HG03175 (cell line): ENCODE measurements at regions not wholly inside any gene's neighbourhood (a gene's known extent, or its start where the extent isn't known, plus 50 kb on each side); places are given as distances from the start of the nearest gene placed in this dataset.
A peak's percentile ranks its signal among the peaks of the same experiment; 100 is the strongest.

ENCODE experiments used
- ATAC-seq: cut with Tn5 transposase; IDR thresholded peaks from one replicate; pipeline ENCODE4 v1.9.1; 2021; ENCODE audit warnings: mild to moderate bottlenecking, moderate library complexity; ENCODE audit not compliant: unreplicated experiment

DNA sequence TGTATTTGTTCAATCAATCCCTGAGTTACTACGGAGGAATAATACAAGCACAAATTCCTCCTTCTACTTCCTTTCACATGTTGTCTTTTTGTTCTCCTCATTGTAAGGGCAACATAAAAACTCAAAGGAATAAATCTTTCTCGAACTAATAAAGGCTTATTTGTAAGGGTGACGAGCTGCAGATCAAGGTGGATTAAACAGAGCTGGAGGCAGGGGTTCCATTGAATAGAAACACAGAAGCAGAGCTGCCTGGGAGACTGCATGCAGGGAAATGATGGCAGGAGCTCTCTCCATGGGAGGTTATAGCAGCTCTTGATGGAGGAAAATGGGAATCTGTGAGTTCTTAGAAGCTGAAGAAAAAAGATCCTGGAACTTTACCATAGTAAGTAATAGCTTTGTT, 160.2 kb downstream of the CYYR1 start:
- ATAC-seq = no peak

DNA sequence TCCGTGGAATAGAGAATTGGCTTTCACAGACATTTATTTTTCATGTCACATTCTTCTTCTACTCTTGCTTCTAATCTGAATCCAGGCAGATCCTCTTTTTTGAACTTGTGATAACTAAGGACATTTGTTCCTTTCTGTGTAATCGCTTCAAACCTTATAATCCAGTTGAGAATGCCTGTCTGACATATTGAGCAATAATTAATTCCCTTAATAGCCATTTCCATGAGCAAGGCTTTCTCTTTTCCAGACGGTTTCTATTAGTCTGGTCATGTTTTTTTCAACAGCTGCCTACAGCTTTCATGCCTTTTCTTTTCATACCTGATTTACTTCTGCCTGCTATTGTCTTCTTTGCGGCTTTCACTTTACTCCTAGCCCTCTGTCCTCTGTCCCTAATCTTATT, 163.4 kb downstream of the CYYR1 start:
- no peak for ATAC-seq

DNA sequence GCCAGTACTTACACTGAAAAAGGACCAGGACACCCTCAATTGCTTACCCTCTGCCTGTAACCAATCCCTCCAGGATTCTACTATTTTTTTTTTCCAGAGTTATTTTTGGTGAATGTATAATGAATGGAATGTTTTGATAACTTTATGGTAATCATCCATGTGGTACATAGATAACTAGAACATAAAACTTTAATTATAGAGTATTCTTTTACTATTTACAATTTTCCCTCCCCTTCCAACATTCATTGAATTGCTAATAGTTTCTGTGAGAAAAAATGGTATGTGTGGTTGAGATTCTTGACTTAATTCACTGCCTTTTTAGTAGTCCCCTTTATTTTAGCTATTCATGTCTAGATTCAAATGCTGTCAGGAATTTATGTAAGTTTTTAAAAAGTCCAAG, 164.6 kb downstream of the CYYR1 start:
- no peak for ATAC-seq

DNA sequence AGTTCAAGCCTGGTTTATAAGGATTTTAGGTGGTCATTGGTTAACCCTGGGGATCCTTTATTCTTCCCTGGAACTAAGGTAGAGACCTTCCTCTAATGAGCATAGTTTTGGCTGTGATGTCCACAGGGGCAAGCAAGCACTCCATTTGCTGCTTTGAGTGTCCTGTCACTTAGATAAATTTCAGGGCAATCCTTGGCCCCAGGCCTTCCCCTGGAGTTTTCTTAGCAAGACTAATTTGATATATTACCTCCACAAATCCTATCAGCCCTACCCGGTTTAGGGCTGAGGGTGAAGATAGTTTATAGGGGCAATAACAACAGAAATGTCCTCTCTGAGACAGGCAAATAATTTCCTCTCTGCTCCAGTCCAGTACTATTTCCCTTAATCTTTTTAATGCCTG, 166.6 kb downstream of the CYYR1 start:
- no peak for ATAC-seq

DNA sequence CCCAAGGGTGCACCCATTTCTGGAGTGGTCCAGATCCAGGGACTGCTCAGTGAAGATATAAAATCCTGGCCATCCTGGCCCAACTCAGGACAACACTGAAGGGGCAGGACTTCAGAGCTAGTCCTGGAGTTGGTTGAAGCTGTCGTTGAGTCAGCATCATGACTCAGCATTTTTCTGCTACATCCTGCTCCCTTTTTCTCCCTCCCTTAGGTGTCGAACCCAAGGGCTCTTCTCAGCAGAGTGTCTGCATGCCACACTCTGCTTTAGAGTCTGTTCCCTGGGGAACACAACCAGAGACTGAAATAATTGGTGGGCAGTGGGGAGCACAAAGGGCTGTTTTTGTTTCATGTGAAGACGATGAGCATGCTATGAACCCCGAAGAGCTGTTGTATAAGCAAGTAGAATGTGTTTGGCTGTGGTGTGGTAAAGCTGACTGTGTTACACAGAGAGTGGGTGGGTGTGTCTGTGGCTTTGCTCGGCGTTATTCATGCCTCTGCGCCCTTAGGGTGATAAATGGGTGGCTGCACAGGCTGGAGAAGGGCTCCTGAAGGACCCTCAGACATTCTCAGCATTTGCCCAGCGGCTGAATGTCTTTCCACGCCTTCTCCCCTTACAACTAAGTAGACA, 167.2 kb downstream of the CYYR1 start:
- no peak for ATAC-seq

DNA sequence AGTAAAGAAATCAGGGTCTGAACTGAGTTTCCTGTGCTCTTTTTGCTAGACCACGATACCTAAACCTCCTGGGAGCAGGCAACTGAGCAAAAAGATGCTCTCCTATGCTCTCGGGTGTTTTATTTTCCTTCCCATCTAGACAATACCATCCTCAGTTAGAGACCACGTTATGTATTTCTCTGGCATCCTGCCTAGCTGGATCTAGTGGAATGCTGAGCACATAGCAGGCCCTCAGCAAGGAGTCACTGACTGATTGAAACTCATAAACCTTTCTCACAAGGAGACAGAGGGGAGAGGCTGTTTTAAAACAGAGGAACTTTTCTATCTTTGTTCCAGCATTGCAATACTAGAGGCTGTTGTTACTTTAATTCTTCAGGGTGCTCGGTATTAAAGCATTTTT, 168.0 kb downstream of the CYYR1 start:
- no peak for ATAC-seq

DNA sequence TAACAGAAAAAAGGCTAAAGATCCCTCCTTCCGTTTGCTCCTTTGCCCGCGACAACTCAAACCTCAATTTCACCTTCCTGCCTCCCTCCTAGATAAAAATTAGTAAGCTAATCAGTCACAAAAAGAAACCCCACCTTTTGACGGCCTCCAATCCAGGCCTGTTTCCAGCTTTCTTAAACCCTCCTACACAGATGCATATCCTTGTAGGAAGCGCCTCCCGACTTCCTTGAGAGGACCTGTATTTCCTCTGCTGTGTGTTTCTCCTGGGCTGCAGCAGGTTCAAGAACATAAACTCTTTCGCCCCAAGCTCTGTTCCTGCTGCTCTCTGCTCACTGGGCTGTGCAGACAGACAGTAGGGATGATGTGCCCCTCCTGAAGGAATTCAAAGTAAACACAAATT, 168.8 kb downstream of the CYYR1 start:
- ATAC-seq = no peak

DNA sequence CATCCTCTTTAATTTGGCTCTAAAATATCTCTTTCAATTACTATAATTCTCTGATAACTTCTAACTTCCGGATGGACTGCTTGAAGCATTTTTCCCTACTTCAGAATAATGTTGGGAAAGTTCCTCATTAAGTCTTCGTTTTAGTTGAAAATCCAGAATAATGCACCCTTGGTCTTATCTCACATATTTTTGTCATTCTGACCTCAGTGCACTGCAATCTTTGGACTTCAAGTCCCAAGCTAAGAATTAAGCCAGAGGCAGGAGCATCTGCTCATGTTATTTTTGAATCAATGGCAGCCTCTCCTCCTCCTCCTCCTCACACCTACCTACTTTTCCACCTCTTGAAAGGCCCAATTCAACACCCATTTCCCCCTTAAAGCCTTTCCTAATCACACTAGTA, 169.8 kb downstream of the CYYR1 start:
- ATAC-seq = no peak

DNA sequence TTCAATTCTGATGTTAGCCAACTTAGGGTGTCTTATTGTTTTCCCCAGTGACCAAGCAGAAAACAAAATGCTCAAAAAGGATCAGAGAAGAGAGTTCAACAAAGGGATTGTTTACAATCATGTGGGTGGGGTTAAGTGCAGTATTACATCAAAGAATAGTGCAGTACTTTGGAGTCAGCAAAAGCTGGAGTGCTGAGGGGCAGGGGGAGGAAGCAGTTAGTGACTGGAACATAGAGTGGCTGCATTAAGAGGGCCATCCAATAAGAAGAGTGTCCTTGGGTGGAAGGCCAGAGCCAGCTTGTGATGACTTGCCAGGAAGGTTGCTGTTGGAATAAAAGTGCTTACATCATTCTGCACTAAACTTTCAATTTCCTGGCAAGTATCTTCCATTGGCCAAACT, 175.5 kb downstream of the CYYR1 start:
- no peak for ATAC-seq

DNA sequence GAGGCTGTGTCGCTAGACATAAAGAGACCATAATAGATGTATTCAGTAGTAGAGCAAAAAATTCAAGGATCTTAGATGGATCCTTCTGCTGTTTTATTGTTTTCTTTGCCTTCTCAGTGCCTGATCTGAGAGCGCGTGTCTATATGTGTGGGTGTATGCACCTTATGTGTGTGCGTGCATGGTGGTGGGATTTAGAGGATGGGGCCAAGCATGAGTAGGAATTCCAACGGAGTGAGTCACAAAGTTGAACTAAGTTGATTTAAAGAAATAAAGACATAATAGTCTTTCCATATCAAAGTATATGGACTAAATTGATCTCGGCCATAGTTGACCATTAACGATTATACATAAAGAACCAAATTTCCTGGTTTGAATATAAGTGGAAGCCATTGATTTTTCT, 178.7 kb downstream of the CYYR1 start:
- no peak for ATAC-seq

DNA sequence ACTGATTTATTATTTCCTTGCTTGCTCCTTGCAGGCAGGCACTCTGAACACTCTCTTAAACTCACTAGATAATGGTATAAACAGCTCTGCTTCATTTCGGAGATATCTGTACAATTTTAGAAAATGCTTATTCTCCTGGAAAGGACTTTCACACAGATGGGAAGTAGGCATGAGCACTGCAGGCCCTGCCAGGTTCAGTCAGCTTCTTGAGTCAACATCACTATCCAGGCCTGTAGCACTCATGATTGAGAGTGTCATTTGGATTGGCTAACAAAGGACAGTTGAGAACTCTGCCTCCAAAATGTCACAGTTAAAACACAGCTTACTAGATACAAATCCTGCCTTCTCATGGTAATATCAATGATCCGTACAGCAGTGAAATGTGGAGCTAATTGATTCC, 181.9 kb downstream of the CYYR1 start:
- no peak for ATAC-seq

DNA sequence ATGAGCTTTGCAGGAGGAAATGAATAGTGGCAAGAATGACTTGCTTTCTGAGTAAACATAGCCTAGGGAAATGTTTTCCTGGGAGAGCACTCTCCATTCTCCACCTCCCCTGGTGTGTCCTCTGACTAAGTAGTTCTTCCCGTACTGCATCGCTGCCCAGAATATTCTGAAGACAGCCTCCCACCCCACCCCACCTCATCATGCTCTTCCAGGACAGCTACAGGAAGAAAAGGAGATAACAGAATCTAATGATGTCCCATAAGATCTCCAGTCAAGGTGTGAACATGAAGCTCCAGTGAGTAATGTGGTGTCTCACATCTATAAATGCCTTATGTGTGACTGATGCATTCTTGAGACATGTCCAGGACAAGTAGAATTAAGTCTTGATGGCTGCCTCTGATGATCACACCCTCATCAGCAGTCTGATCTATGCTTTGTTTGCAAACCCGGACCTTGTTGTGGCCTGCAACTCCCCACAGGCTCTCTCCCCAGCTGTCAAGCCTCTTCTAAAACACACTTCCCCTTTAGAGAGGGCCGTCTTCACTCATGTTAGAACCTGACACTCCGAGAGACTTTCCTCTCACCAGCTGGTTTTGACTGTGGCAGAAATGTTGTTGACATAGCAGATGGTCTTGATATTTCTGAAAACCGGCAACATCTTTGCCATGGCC, 183.0 kb downstream of the CYYR1 start:
- ATAC-seq = peak; percentile 65

DNA sequence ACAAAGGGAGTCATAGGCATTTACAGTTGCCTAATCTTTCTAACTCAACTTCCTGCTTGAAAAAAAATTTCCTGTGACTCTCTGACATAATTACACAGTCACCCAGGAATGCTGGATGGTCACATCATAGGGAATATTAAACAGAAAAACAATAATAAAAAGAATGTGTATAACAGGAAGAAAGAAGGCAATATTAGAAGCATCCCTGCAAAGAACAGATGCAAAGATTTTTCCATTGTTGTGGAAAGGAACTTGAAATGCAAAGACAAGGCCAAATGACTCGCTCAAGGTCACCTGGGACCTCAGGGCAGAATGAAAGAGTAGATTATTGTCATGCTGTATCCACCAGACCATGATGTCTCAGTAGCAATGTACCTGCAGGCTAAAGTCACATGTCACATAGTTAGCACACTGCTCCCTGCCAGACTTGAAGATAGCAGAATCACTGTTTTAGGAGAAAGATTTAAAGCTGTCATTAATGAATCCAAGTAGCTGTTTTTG, 184.3 kb downstream of the CYYR1 start:
- no peak for ATAC-seq

DNA sequence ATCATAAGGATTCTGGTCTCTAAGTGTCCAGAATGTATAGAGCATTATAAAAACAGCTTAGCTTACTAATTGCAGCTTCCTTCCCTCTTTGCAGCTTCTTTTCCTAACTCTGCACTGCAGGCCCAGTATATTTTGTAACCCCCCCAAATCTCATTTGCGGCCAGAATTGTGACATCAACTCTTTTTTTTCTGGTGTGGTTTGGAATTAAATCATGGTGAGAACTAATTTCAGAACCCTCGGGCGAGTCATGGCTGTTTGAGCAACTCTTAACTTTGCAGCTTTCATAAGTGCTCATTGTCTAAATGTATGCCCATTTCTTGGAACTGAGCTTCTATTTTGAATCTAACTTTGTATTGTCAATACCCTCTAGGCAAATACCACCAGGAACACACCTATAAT, 187.4 kb downstream of the CYYR1 start:
- no peak for ATAC-seq

DNA sequence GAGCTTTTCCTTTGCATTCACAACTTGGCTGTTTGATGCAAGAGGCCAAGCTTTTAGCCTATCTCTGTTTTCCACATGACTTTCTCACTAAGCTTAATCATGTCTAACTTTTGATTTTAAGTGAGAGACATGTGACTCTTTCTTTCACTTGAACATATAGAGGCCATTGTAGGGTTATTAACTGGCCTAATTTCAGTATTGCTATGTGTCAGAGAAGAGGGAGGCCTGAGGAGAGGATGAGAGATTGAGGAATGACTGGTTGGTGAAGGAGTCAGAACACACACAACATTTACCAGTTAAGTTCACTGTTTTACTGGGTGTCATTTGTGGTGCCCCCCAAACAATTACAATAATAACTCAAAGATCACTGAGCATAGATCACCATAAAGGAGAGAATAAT, 193.5 kb downstream of the CYYR1 start:
- ATAC-seq = no peak

DNA sequence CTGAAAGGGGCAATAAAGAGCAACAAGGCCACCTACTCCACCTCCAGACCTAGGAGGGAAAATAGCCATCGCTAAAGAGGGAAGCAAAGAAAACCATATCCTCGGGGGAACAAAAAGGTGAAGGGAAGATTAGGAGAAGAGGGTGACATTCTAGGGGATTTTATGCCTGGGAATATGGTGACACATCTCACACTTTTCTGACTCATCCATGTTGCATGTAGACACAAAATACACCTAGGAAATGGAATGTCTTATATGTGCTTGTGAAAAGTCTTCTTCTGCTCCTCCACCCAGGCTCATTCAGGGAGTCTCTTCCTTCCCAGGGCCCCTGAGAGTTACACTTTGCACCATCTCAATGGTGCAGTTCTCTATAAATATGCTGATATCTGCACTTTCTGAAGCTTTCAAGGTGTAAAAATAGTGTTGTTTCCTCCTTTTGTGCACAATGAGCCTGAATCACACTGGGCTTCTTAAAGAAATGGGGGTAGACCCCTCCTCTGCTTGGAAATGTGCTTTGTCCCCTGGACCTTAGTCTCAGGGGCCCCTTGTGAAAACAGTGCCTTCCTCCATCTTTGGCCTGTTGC, 195.9 kb downstream of the CYYR1 start:
- ATAC-seq = no peak

DNA sequence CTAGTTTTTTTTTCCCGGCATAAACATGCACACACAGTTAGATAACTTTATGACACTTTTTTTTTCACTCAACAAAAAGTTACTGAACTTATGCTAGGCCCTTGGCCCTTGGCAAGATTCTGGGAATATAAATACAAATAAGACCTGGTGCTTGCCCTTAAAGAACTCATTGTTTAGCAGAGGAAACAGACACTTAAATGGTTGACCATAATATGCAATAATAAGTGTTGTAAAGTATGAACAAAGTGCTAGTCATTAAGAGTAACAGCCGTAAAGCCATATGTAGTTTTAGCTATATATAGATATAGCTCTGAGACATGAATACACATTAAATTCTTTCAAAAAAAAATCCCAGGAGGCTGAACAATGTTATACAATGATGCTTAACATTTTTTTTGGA, 198.3 kb downstream of the CYYR1 start:
- ATAC-seq = no peak

DNA sequence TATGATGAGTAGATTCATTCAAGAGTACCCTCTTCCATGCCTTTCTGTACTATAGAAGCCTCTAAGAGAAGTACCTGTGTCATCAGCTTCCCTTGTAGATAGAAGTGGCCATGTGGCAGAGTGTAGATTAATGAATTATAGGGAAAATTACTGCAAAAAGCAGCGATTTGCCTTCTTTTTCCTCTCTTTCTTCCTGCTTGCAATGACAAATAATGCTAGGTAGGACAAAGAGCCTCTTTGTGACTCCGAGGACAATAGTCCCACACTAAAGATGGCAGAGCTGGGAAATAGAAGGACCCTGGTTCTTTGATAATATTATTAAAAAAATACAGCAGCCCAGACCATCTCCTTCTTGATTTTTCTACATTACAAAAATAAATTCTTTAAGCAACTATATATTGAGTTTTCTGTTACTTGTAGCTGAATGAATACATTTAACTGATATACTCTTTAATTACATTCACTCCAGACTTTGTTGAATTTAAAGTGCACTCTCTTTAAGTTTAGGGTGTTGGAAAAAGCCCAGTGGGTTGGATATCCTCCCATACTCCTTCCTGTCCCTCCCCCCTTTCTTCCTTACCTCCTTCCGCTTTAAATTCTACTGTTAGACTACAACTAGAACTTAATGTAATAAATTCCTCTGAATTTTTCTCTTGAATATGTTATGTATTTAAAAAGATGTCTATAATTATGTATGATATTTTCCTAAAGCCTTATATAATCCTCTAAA, 198.2 kb upstream of the APP start:
- no peak for ATAC-seq

DNA sequence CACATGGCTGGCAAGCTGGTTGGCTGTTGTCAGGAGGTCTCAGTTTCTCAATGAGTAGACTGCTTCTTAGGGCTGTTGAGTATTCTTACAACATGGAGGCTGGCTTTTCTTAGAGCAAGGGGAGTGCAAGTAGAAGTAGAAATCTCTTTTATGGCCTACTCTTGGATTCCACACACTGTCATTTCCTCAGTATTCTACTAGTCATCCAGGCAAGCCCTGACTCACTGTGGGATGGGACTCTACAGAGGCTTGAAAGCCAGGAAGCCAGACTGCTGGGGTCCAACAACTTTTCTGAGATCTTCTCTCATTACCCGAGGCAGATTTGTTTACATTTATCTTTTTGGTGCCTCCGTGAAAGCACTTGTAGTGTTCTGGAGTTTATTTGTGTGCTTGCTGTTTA, 196.2 kb upstream of the APP start:
- no peak for ATAC-seq

DNA sequence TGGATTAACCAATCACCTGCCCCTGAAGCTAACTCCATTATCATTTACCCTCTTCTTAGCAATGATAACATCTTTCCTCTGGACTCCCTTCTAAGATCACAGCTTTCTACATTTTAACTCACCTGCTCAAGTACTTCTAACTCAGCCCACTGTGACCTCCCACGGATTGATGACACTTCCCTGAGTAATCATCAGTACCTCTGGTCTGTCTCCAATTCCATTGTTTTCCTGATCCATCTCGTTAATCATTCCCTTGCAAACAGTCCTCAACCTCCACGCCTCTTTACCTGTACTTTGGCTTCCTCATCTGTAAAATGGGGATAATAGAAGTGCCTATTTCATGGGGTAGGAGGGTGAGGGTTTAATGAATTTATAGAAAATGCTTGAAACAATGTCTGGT, 195.3 kb upstream of the APP start:
- ATAC-seq = no peak

DNA sequence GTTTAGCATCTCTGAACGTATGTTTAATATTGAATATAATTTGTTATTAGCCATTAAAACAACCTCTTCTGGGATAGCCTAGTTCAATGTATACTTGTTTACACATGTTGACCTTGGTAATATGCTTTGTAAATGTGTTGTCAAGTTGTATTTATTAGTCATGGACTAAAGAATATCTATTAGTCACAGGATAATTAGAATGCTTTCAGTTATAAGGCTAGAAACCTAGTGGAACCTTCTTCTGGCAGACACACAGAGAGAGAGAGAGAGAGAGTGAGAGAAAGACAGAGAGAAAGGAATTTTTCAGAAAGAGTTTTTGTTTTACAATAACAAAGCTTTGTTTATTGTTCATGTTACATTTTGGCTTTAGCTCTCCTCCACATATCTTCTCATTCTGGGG, 181.1 kb upstream of the APP start:
- ATAC-seq = no peak

DNA sequence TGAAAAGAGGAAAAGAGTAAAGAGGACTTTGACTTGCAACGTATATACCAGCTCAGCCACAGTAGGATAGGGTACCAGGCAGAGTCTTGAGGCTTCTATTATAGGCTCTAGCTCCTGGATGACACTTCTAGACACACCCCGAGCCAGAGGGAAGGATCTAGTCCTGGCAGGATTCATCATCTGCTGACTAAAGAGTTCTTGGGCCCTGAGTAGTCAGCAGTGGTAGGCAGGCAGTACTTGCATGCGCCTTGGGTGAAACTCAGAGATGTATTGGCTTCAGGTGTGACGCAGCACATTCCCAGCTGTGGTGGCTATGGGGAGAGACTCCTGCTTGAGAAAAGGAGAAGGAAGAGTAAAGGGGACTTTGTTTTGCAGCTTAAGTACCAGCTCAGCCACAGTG, 162.3 kb upstream of the APP start:
- ATAC-seq = no peak
